ENCODE measurements at regions not wholly inside any gene's neighbourhood (a gene's known extent, or its start where the extent isn't known, plus 50 kb on each side); places are given as distances from the start of the nearest gene placed in this dataset.

- intact Hi-C loops (cut with micrococcal nuclease; ENCODE audit: unreplicated experiment) = loop anchor here (10.0 kb wide), 1 partner anchor 148 kb away; no protein-coding TSS in a partner anchor
- H2AFZ ChIP-seq (ENCODE audit: low read length) = peak overlapping the region; percentile 58; the same call in 1 of the 2 replicates
- peak; percentile 58 for DNase-seq (ENCODE audit: low spot score)
- CTCF ChIA-PET (ENCODE audit: unreplicated experiment) = no interaction called here
- H3K27ac ChIP-seq (ENCODE audit: low read depth, low read length, poor library complexity, severe bottlenecking) = peak overlapping the region; percentile 53
- BruUV-seq (replicated peaks) = no TSS peak
- no peaks in the 10 kb centered on the region for H3K9me2 ChIP-seq (ENCODE audit: insufficient read depth, low read length)
- H3K36me3 ChIP-seq (ENCODE audit: insufficient read depth, low read length) = no peaks in the 10 kb centered on the region
- H4K20me1 ChIP-seq (ENCODE audit: insufficient read depth, low read length) = no peaks in the 10 kb centered on the region
- no peak overlapping the region for H3K4me3 ChIP-seq (ENCODE audit: low read depth, low read length, poor library complexity, severe bottlenecking)
- H3K9me3 ChIP-seq (ENCODE audit: low read length) = no peaks in the 10 kb centered on the region
- H3K4me2 ChIP-seq (ENCODE audit: low read length) = peak overlapping the region; percentile 41
- no peaks in the 10 kb centered on the region for H3K79me2 ChIP-seq (ENCODE audit: insufficient read depth, low read depth, low read length)
- peaks cover 16% of the 10 kb centered on the region for H3K4me1 ChIP-seq (ENCODE audit: insufficient read depth, low read length, poor library complexity, severe bottlenecking)
- no peak for TF ChIP-seq EZH2phosphoT487 (IDR thresholded peaks at IDR 0.05; ENCODE audit: borderline replicate concordance, low read depth, low read length)
- TF ChIP-seq CTCF (conservative IDR thresholded peaks at IDR 0.05; ENCODE audit: low read length) = no peak
- POLR2A ChIA-PET = no interaction called here
Measured at GRCh38 chrX:84873176-84873575, 130.5 kb upstream of the APOOL start.

GRCh38 chrX:84876876-84877275 lies 126.8 kb upstream of the APOOL start:
- POLR2A ChIA-PET = no interaction called here
- no peaks in the 10 kb centered on the region for H4K20me1 ChIP-seq (ENCODE audit: insufficient read depth, low read length)
- H3K27ac ChIP-seq (ENCODE audit: low read depth, low read length, poor library complexity, severe bottlenecking) = no peak overlapping the region
- H3K4me2 ChIP-seq (ENCODE audit: low read length) = no peak overlapping the region
- BruUV-seq (replicated peaks) = no TSS peak
- H2AFZ ChIP-seq (ENCODE audit: low read length) = no peak overlapping the region
- H3K9me2 ChIP-seq (ENCODE audit: insufficient read depth, low read length) = no peaks in the 10 kb centered on the region
- TF ChIP-seq CTCF (conservative IDR thresholded peaks at IDR 0.05; ENCODE audit: low read length) = no peak
- no peak for TF ChIP-seq EZH2phosphoT487 (IDR thresholded peaks at IDR 0.05; ENCODE audit: borderline replicate concordance, low read depth, low read length)
- no peak for DNase-seq (ENCODE audit: low spot score)
- no peaks in the 10 kb centered on the region for H3K36me3 ChIP-seq (ENCODE audit: insufficient read depth, low read length)
- intact Hi-C loops (cut with micrococcal nuclease; ENCODE audit: unreplicated experiment) = loop anchor here (10.0 kb wide), 1 partner anchor 152 kb away; no protein-coding TSS in a partner anchor
- CTCF ChIA-PET (ENCODE audit: unreplicated experiment) = no interaction called here
- H3K4me3 ChIP-seq (ENCODE audit: low read depth, low read length, poor library complexity, severe bottlenecking) = no peak overlapping the region
- H3K4me1 ChIP-seq (ENCODE audit: insufficient read depth, low read length, poor library complexity, severe bottlenecking) = peaks cover 16% of the 10 kb centered on the region
- no peaks in the 10 kb centered on the region for H3K9me3 ChIP-seq (ENCODE audit: low read length)
- H3K79me2 ChIP-seq (ENCODE audit: insufficient read depth, low read depth, low read length) = no peaks in the 10 kb centered on the region

- ChIA-PET POLR2A (no interaction called here), CTCF (ENCODE audit: unreplicated experiment) (no interaction called here)
- Histone ChIP-seq H3K79me2 (ENCODE audit: insufficient read depth, low read depth, low read length) (no peaks in the 10 kb centered on the region), H3K4me3 (ENCODE audit: low read depth, low read length, poor library complexity, severe bottlenecking) (no peak overlapping the region), H3K4me2 (ENCODE audit: low read length) (no peak overlapping the region), H2AFZ (ENCODE audit: low read length) (no peak overlapping the region), H3K27ac (ENCODE audit: low read depth, low read length, poor library complexity, severe bottlenecking) (no peak overlapping the region), H3K9me2 (ENCODE audit: insufficient read depth, low read length) (no peaks in the 10 kb centered on the region), H4K20me1 (ENCODE audit: insufficient read depth, low read length) (no peaks in the 10 kb centered on the region), H3K36me3 (ENCODE audit: insufficient read depth, low read length) (no peaks in the 10 kb centered on the region), H3K9me3 (ENCODE audit: low read length) (no peaks in the 10 kb centered on the region), H3K4me1 (ENCODE audit: insufficient read depth, low read length, poor library complexity, severe bottlenecking) (no peaks in the 10 kb centered on the region)
- no peak for DNase-seq (ENCODE audit: low spot score)
- TF ChIP-seq EZH2phosphoT487 (IDR thresholded peaks at IDR 0.05; ENCODE audit: borderline replicate concordance, low read depth, low read length) (no peak), CTCF (conservative IDR thresholded peaks at IDR 0.05; ENCODE audit: low read length) (no peak)
- BruUV-seq (replicated peaks) = no TSS peak
- intact Hi-C loops (cut with micrococcal nuclease; ENCODE audit: unreplicated experiment) = no loop called here
Measured at GRCh38 chrX:84893897-84894296, 109.8 kb upstream of the APOOL start.

Measured in OCI-LY7 (cell line).